ENCODE measurements at regions not wholly inside any gene's neighbourhood (a gene's known extent, or its start where the extent isn't known, plus 50 kb on each side); places are given as distances from the start of the nearest gene placed in this dataset.

- TF ChIP-seq POLR2A (IDR thresholded peaks at IDR 0.05), result no peak
- TF ChIP-seq, protein P1, sequence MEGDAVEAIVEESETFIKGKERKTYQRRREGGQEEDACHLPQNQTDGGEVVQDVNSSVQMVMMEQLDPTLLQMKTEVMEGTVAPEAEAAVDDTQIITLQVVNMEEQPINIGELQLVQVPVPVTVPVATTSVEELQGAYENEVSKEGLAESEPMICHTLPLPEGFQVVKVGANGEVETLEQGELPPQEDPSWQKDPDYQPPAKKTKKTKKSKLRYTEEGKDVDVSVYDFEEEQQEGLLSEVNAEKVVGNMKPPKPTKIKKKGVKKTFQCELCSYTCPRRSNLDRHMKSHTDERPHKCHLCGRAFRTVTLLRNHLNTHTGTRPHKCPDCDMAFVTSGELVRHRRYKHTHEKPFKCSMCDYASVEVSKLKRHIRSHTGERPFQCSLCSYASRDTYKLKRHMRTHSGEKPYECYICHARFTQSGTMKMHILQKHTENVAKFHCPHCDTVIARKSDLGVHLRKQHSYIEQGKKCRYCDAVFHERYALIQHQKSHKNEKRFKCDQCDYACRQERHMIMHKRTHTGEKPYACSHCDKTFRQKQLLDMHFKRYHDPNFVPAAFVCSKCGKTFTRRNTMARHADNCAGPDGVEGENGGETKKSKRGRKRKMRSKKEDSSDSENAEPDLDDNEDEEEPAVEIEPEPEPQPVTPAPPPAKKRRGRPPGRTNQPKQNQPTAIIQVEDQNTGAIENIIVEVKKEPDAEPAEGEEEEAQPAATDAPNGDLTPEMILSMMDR (IDR thresholded peaks at IDR 0.05), result no peak
- TF ChIP-seq POLR2AphosphoS5 (IDR thresholded peaks at IDR 0.05), result no peak
These were observed 176.5 kb upstream of the SOX11 start for GRCh38 chr2:5515693-5516092.

All from breast epithelium (tissue), 3 donors.